Adrenal gland (tissue), 9 donors: ENCODE measurements at regions not wholly inside any gene's neighbourhood (a gene's known extent, or its start where the extent isn't known, plus 50 kb on each side); places are given as distances from the start of the nearest gene placed in this dataset.

Experiments used
- DNase-seq, 7 donors: peaks; one replicate each; pipeline ENCODE4 v3.0.0-alpha.2; 2019 to 2020
- H3K27ac ChIP-seq, 5 donors: fragments of 200-600 bp; sonication (generic) in 4 of 5; 1 replicate in 3 of 5; 2 replicates in 2 of 5; pipeline versions ENCODE4 v1.5.1 to v1.8.0; 2016 to 2020; ENCODE audit warnings: mild to moderate bottlenecking in 1 of 5
- H3K27me3 ChIP-seq: fragments of 200-600 bp; 2 replicates; pipeline ENCODE4 v1.8.0; 2021
- H3K36me3 ChIP-seq, 2 donors: fragments of 200-600 bp; replicated peaks in 1 of 2; 1 replicate in 1 of 2; 2 replicates in 1 of 2; pipeline versions ENCODE4 v1.5.1 to v1.8.0; 2018 to 2022
- H3K4me1 ChIP-seq, 2 donors: fragments of 200-600 bp; replicated peaks in 1 of 2; 1 replicate in 1 of 2; 2 replicates in 1 of 2; pipeline versions ENCODE4 v1.5.1 to v1.8.0; 2018 to 2021
- H3K4me3 ChIP-seq, 4 donors: fragments of 200-600 bp; sonication (generic) in 3 of 4; one replicate each; pipeline ENCODE4 v1.5.1; 2016 to 2018
- H3K9me3 ChIP-seq, 3 donors: fragments of 200-600 bp; sonication (generic) in 1 of 3; replicated peaks in 1 of 3; 1 replicate in 2 of 3; 2 replicates in 1 of 3; pipeline versions ENCODE4 v1.5.1 to v1.8.0; 2016 to 2021
- POLR2A ChIP-seq, 2 donors: fragments of 450-650 bp; IDR thresholded peaks; one replicate each; pipeline ENCODE4 v1.6.1; 2017; ENCODE audit warnings: antibody characterized with exemption in 2 of 2, mild to moderate bottlenecking in 2 of 2, moderate library complexity in 1 of 2
- WGBS, 4 donors: extraction: QIAGEN DNeasy Blood & Tissue Kit in 2 of 4; methylation state at CpG; one replicate each; pipeline versions ENCODE4 v1.1.5 to v1.1.7; 2013 to 2017; 5-methylcytosine and 5-hydroxymethylcytosine counted together
- intact Hi-C, 2 donors: fragments of 100-400 bp; cut with DNase I; formaldehyde crosslinking; loops; one replicate each; pipeline versions ENCODE4 v1.14.1 to v1.15.0; 2022 to 2023
- TF ChIP-seq, protein P1 (sequence below), 6 experiments: fragments of 450-650 bp in 4 of 6; fragments of 200-600 bp in 2 of 6; sonication (generic) in 1 of 6; IDR thresholded peaks; 1 replicate in 5 of 6; 2 replicates in 1 of 6; pipeline versions ENCODE4 v1.5.1 to v1.8.0; 2016 to 2021; ENCODE audit warnings: antibody characterized with exemption in 6 of 6, mild to moderate bottlenecking in 2 of 6, moderate library complexity in 1 of 6
- donor health status: healthy with polysubstance abuse.
- donor health status: Bipolar disorder and iron deficiency.
- donor health status: DM: yes; HTN: yes; CAD: no.
- donor health status: DM: no; HTN: no; CAD: no.
- donor health status: DM: no; HTN: no; CAD: no.

DNA sequence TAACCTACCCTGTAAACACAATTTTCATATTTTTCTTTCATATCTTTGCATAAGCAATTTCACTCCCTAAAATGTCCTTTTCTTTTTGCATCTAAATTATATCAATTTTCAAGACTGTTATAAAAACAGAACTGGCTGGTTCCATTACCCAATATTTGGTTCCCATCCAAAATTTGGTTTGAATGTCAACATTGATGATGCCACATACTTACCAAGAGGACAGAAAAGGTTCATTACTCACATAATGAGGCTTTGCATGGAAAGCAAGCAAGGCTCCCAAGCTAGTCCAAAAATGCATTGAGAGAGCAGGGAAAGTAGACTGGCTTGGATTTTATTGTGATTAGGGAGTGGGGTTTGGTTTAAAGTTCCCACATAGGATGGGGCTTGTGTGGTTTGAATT is 144.4 kb upstream of the AKIRIN2 start:
- H3K4me1 ChIP-seq = no peaks in the 10 kb centered on the region
- H3K4me3 ChIP-seq = no peak overlapping the region
- intact Hi-C loops = no loop called here
- no peaks in the 10 kb centered on the region for H3K36me3 ChIP-seq
- no peak for DNase-seq
- H3K9me3 ChIP-seq = no peaks in the 10 kb centered on the region
- no peak overlapping the region for H3K27ac ChIP-seq
- TF ChIP-seq, protein P1, sequence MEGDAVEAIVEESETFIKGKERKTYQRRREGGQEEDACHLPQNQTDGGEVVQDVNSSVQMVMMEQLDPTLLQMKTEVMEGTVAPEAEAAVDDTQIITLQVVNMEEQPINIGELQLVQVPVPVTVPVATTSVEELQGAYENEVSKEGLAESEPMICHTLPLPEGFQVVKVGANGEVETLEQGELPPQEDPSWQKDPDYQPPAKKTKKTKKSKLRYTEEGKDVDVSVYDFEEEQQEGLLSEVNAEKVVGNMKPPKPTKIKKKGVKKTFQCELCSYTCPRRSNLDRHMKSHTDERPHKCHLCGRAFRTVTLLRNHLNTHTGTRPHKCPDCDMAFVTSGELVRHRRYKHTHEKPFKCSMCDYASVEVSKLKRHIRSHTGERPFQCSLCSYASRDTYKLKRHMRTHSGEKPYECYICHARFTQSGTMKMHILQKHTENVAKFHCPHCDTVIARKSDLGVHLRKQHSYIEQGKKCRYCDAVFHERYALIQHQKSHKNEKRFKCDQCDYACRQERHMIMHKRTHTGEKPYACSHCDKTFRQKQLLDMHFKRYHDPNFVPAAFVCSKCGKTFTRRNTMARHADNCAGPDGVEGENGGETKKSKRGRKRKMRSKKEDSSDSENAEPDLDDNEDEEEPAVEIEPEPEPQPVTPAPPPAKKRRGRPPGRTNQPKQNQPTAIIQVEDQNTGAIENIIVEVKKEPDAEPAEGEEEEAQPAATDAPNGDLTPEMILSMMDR (IDR thresholded peaks at IDR 0.05) = no peak
- no peak for TF ChIP-seq POLR2A (IDR thresholded peaks at IDR 0.05)
- H3K27me3 ChIP-seq = no peaks in the 10 kb centered on the region

DNA sequence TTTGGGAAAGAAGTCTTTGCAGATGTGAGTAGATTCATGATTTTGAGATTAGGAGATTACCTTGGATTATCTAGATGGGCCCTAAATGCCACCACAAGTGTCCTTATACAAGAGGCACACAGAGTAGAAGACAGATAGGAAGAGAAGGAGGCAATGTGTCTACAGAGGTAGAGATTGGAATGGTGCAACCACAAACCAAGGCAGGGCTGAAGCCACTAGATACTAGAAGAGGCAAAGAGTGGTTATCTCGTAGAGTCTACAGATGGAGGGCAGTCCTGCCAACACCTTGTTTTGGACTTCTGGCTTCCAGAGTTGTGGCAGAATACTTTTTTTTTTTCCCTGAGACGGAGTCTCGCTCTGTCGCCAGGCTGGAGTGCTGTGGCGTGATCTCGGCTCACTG is 138.3 kb upstream of the AKIRIN2 start:
- H3K36me3 ChIP-seq = no peaks in the 10 kb centered on the region
- no peaks in the 10 kb centered on the region for H3K27me3 ChIP-seq
- H3K27ac ChIP-seq = no peak overlapping the region
- no peaks in the 10 kb centered on the region for H3K9me3 ChIP-seq
- no peak for DNase-seq
- TF ChIP-seq, protein P1 (IDR thresholded peaks at IDR 0.05) = no peak
- TF ChIP-seq POLR2A (IDR thresholded peaks at IDR 0.05) = no peak
- no peaks in the 10 kb centered on the region for H3K4me1 ChIP-seq
- WGBS, 4 donors = 88 to 97% (median 94%) methylated on average over 6 of the region's 6 CpGs
- intact Hi-C loops = no loop called here
- H3K4me3 ChIP-seq = no peak overlapping the region

DNA sequence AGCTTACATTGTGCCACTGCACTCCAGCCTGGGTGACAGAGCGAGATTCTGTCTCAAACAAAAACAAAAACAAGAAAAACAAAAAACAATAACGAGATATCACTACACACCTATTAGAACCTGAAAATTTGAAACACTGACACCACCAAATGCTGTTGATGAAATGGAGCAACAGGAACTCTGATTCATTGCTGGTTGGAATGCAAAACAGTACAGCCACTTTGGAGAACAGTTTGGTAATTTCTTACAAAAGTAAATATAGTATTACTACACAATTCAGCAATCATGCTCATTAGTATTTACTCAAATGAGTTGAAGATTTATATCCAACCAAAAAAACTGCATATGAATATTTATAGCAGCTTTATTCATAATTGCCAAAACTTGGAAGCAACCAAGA is 135.8 kb upstream of the AKIRIN2 start:
- intact Hi-C loops = loop anchor here in 1 of 2 donors (5.0 kb wide), 1 partner anchor 89 kb away; no protein-coding TSS in a partner anchor
- DNase-seq = no peak
- TF ChIP-seq, protein P1 (IDR thresholded peaks at IDR 0.05) = no peak
- no peak for TF ChIP-seq POLR2A (IDR thresholded peaks at IDR 0.05)
- H3K4me3 ChIP-seq = no peak overlapping the region
- H3K4me1 ChIP-seq = peaks cover 0 to under 1% of the 10 kb centered on the region in 2 donors
- no peaks in the 10 kb centered on the region for H3K27me3 ChIP-seq
- no peaks in the 10 kb centered on the region for H3K9me3 ChIP-seq
- no peak overlapping the region for H3K27ac ChIP-seq
- H3K36me3 ChIP-seq = no peaks in the 10 kb centered on the region
- WGBS, 4 donors = 48 to 78% (median 72%) methylated on average over 2 of the region's 2 CpGs

DNA sequence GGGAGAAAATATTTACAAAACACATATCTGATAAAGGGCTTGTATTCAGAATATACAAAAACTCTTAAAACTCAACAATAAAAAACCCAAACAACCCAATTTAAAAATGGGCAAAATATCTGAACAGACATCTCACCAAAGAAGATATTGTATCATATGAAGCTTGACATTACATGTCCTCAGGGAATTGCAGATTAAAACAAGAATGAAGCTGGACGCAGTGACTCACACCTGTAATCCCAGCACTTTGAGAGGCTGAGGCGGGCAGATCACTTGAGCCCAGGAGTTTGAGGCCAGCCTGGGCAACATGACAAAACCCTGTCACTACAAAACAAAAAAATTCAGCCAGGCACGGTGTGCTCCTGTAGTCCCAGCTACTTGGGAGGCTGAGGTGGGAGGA is 135.4 kb upstream of the AKIRIN2 start:
- WGBS, 4 donors = 74 to 94% (median 86%) methylated on average over 3 of the region's 3 CpGs
- H3K27ac ChIP-seq = no peak overlapping the region
- no peaks in the 10 kb centered on the region for H3K27me3 ChIP-seq
- no peaks in the 10 kb centered on the region for H3K9me3 ChIP-seq
- H3K4me1 ChIP-seq = peaks cover 0 to 4% of the 10 kb centered on the region in 2 donors
- no peak overlapping the region for H3K4me3 ChIP-seq
- DNase-seq = no peak
- H3K36me3 ChIP-seq = no peaks in the 10 kb centered on the region
- TF ChIP-seq POLR2A (IDR thresholded peaks at IDR 0.05) = no peak
- TF ChIP-seq, protein P1 (IDR thresholded peaks at IDR 0.05) = no peak
- intact Hi-C loops = loop anchor here in 1 of 2 donors (5.0 kb wide), 1 partner anchor 90 kb away; no protein-coding TSS in a partner anchor
